GM21423 (cell line): ENCODE measurements at regions not wholly inside any gene's neighbourhood (a gene's known extent, or its start where the extent isn't known, plus 50 kb on each side); places are given as distances from the start of the nearest gene placed in this dataset.
"Not testable (repeated sequence)": the region's sequence is repeated elsewhere in the genome, so short reads cannot be mapped to it uniquely, and the experiment has no call there.

Source experiments
- ATAC-seq: cut with Tn5 transposase; IDR thresholded peaks from one replicate; pipeline ENCODE4 v1.9.1; 2021; ENCODE audit warnings: mild to moderate bottlenecking, moderate library complexity; ENCODE audit not compliant: unreplicated experiment

- no peak for ATAC-seq
Observed at GRCh38 chr14:30256627-30257026, 302.3 kb upstream of the G2E3 start.

- ATAC-seq: no peak
Observed at GRCh38 chr14:30257946-30258661, 300.9 kb upstream of the G2E3 start.

GRCh38 chr14:30260833-30261607, 297.9 kb upstream of the G2E3 start:
- no peak for ATAC-seq

- ATAC-seq: no peak
Observed at GRCh38 chr14:30264161-30264560, 294.8 kb upstream of the G2E3 start.

GRCh38 chr14:30266290-30266689, 292.7 kb upstream of the G2E3 start:
- ATAC-seq: no peak

- ATAC-seq: no peak
Observed at GRCh38 chr14:30267141-30267540, 291.8 kb upstream of the G2E3 start.

- ATAC-seq: peak; percentile 98
Observed at GRCh38 chr14:30270200-30271161, 288.5 kb upstream of the G2E3 start.

- no peak for ATAC-seq
Observed at GRCh38 chr14:30271811-30272323, 287.1 kb upstream of the G2E3 start.

GRCh38 chr14:30272848-30273832, 285.8 kb upstream of the G2E3 start:
- ATAC-seq: no peak

- no peak for ATAC-seq
Observed at GRCh38 chr14:30275604-30276003, 283.4 kb upstream of the G2E3 start.

- ATAC-seq: no peak
Observed at GRCh38 chr14:30277268-30277667, 281.7 kb upstream of the G2E3 start.

GRCh38 chr14:30278856-30279255, 280.1 kb upstream of the G2E3 start:
- ATAC-seq: not testable (repeated sequence)

- no peak for ATAC-seq
Observed at GRCh38 chr14:30283822-30284446, 275.0 kb upstream of the G2E3 start.

GRCh38 chr14:30284808-30285207, 274.1 kb upstream of the G2E3 start:
- no peak for ATAC-seq

GRCh38 chr14:30287579-30288445, 271.1 kb upstream of the G2E3 start:
- ATAC-seq: no peak

GRCh38 chr14:30290001-30290400, 269.0 kb upstream of the G2E3 start:
- ATAC-seq: no peak

- no peak for ATAC-seq
Observed at GRCh38 chr14:30291216-30291615, 267.7 kb upstream of the G2E3 start.

- no peak for ATAC-seq
Observed at GRCh38 chr14:30292541-30292940, 266.4 kb upstream of the G2E3 start.
